Chondrocyte (in vitro differentiated cells): ENCODE measurements at regions not wholly inside any gene's neighbourhood (a gene's known extent, or its start where the extent isn't known, plus 50 kb on each side); places are given as distances from the start of the nearest gene placed in this dataset.
"Not testable (repeated sequence)": the region's sequence is repeated elsewhere in the genome, so short reads cannot be mapped to it uniquely, and the experiment has no call there.

ENCODE experiments used
- DNase-seq: peaks from one replicate; pipeline ENCODE4 v3.0.0; 2021; ENCODE audit warnings: mixed read lengths, low spot score
- H3K27ac Mint-ChIP-seq: one replicate; pipeline ENCODE4 v1.8.0; 2021; ENCODE audit warnings: mild to moderate bottlenecking, moderate library complexity, mixed read lengths; ENCODE audit not compliant: unreplicated experiment
- H3K27me3 Mint-ChIP-seq: 2 replicates; pipeline ENCODE4 v1.8.0; 2021; ENCODE audit warnings: low read depth, mixed read lengths
- H3K36me3 Mint-ChIP-seq: 2 replicates; pipeline ENCODE4 v1.8.0; 2021; ENCODE audit warnings: low read depth, mixed read lengths
- H3K4me1 Mint-ChIP-seq: 2 replicates; pipeline ENCODE4 v1.8.0; 2021; ENCODE audit warnings: low read depth, mild to moderate bottlenecking, mixed read lengths
- H3K4me3 Mint-ChIP-seq: one replicate; pipeline ENCODE4 v1.8.0; 2021; ENCODE audit warnings: mild to moderate bottlenecking, moderate library complexity, mixed read lengths; ENCODE audit not compliant: unreplicated experiment
- H3K9me3 Mint-ChIP-seq: 2 replicates; pipeline ENCODE4 v1.8.0; 2021; ENCODE audit warnings: low read depth, mixed read lengths
- CTCF ChIP-seq: fragments of 200-600 bp; sonication (generic); IDR thresholded peaks from 2 replicates; pipeline ENCODE4 v1.5.0; 2021; ENCODE audit warnings: antibody characterized with exemption, mild to moderate bottlenecking, moderate library complexity

DNA sequence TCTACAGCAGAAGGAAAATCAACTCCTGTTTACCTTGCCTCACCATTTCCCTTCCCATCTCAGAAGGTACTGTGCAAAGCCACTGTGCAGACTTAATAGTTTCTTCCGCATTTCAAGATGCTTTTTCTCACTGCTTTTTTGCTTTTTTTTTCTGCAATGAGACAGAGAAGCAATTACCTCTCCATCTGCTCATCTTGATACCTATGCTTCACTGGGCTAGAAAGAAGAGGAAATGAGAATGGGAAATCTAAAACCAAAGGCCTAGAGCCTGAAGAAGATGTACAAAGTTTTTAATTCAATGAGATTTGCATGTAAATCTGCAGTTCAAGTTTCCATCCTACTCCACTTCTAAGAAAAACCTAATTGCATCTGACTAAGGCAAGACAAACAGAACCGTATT is 238.1 kb upstream of the SETMAR start:
- H3K36me3 Mint-ChIP-seq: peaks cover 1% of the 10 kb centered on the region
- no peak overlapping the region for H3K27ac Mint-ChIP-seq
- peaks cover 4% of the 10 kb centered on the region for H3K9me3 Mint-ChIP-seq
- H3K27me3 Mint-ChIP-seq: no peaks in the 10 kb centered on the region
- no peak for DNase-seq
- no peak overlapping the region for H3K4me3 Mint-ChIP-seq
- no peak for TF ChIP-seq CTCF
- H3K4me1 Mint-ChIP-seq: peaks cover 10% of the 10 kb centered on the region

- no peak for TF ChIP-seq CTCF
- Mint-ChIP-seq H3K27ac (no peak overlapping the region), H3K4me1 (peaks cover 5% of the 10 kb centered on the region), H3K4me3 (no peak overlapping the region), H3K27me3 (no peaks in the 10 kb centered on the region), H3K9me3 (peaks cover 4% of the 10 kb centered on the region), H3K36me3 (peaks cover 1% of the 10 kb centered on the region)
- no peak for DNase-seq
These were observed 237.6 kb upstream of the SETMAR start for GRCh38 chr3:4065554-4065953.

- TF ChIP-seq CTCF: no peak
- Mint-ChIP-seq H3K27ac (no peak overlapping the region), H3K4me1 (no peaks in the 10 kb centered on the region), H3K36me3 (no peaks in the 10 kb centered on the region), H3K27me3 (no peaks in the 10 kb centered on the region), H3K4me3 (no peak overlapping the region), H3K9me3 (peaks cover 5% of the 10 kb centered on the region)
- no peak for DNase-seq
These were observed 235.3 kb upstream of the SETMAR start for GRCh38 chr3:4067893-4068292.

- H3K9me3 Mint-ChIP-seq: peaks cover 12% of the 10 kb centered on the region
- no peak overlapping the region for H3K4me3 Mint-ChIP-seq
- H3K27ac Mint-ChIP-seq: no peak overlapping the region
- H3K36me3 Mint-ChIP-seq: peaks cover 4% of the 10 kb centered on the region
- no peak for DNase-seq
- no peaks in the 10 kb centered on the region for H3K4me1 Mint-ChIP-seq
- no peaks in the 10 kb centered on the region for H3K27me3 Mint-ChIP-seq
- no peak for TF ChIP-seq CTCF
These were observed 233.4 kb upstream of the SETMAR start for GRCh38 chr3:4069796-4070195.

GRCh38 chr3:4071481-4072184 is 231.5 kb upstream of the SETMAR start:
- H3K4me1 Mint-ChIP-seq: no peaks in the 10 kb centered on the region
- H3K36me3 Mint-ChIP-seq: peaks cover 4% of the 10 kb centered on the region
- DNase-seq: no peak
- no peak for TF ChIP-seq CTCF
- H3K27ac Mint-ChIP-seq: no peak overlapping the region
- no peaks in the 10 kb centered on the region for H3K27me3 Mint-ChIP-seq
- no peak overlapping the region for H3K4me3 Mint-ChIP-seq
- peaks cover 20% of the 10 kb centered on the region for H3K9me3 Mint-ChIP-seq

DNA sequence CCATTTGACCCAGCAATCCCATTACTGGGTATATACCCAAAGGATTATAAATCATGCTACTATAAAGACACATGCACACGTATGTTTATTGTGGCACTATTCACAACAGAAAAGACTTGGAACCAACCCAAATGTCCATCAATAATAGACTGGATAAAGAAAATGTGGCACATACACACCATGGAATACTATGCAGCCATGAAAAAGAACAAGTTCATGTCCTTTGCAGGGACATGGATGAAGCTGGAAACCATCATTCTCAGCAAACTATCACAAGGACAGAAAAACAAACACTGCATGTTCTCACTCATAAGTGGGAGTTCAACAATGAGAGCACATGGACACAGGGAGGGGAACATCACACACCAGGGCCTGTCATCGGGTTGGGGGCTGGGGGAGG is 225.9 kb upstream of the SETMAR start:
- H3K9me3 Mint-ChIP-seq: peaks cover 20% of the 10 kb centered on the region
- H3K36me3 Mint-ChIP-seq, DNase-seq, H3K4me3 Mint-ChIP-seq, H3K27me3 Mint-ChIP-seq, H3K4me1 Mint-ChIP-seq, H3K27ac Mint-ChIP-seq: not testable (repeated sequence)
